Panc1 (cell line): ENCODE measurements at regions not wholly inside any gene's neighbourhood (a gene's known extent, or its start where the extent isn't known, plus 50 kb on each side); places are given as distances from the start of the nearest gene placed in this dataset.

ENCODE experiments used
- POLR2AphosphoS5 ChIP-seq: IDR thresholded peaks from 2 replicates; pipeline ENCODE4 v1.6.1; 2012; ENCODE audit warnings: mild to moderate bottlenecking, low read depth, low read length, moderate library complexity
- TCF7L2 ChIP-seq: IDR thresholded peaks from 2 replicates; pipeline ENCODE4 v1.6.1; 2011; ENCODE audit warnings: mild to moderate bottlenecking, low read depth, low read length, inconsistent platforms
- TF ChIP-seq, protein P1 (sequence below): fragments of 450-650 bp; IDR thresholded peaks from 2 replicates; pipeline ENCODE4 v1.5.1; 2017; ENCODE audit warnings: mild to moderate bottlenecking
- TF ChIP-seq, protein P2 (sequence below), 2 experiments: IDR thresholded peaks; 2 replicates each; pipeline ENCODE4 v1.6.1; 2011 to 2012; ENCODE audit warnings: low read depth in 2 of 2, control low read depth in 1 of 2, low read length in 1 of 2, mild to moderate bottlenecking in 1 of 2, moderate library complexity in 1 of 2; ENCODE audit not compliant: insufficient read depth in 1 of 2

DNA sequence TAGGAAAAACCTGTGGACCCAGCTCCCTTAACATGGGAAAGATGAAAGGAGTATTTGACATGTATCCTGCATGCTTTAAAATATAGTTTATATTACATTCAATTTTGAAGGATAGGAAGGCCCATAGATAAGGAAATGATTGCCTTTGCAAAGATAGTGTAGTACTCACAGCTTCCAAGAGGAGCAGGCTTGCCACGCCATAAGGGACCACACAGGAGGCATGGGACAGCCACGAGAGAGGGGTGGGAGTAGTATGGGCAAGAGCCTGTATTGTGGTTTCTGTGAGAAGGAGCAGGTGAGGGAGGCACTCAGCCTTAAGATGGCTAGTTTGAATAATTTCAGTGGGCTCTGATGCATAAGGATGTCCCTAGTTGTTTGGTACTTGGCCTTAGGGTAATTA is 740.3 kb downstream of the SATB2 start:
- TF ChIP-seq, protein P1, sequence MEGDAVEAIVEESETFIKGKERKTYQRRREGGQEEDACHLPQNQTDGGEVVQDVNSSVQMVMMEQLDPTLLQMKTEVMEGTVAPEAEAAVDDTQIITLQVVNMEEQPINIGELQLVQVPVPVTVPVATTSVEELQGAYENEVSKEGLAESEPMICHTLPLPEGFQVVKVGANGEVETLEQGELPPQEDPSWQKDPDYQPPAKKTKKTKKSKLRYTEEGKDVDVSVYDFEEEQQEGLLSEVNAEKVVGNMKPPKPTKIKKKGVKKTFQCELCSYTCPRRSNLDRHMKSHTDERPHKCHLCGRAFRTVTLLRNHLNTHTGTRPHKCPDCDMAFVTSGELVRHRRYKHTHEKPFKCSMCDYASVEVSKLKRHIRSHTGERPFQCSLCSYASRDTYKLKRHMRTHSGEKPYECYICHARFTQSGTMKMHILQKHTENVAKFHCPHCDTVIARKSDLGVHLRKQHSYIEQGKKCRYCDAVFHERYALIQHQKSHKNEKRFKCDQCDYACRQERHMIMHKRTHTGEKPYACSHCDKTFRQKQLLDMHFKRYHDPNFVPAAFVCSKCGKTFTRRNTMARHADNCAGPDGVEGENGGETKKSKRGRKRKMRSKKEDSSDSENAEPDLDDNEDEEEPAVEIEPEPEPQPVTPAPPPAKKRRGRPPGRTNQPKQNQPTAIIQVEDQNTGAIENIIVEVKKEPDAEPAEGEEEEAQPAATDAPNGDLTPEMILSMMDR, result no peak
- TF ChIP-seq TCF7L2 (no peak), POLR2AphosphoS5 (no peak)
- TF ChIP-seq, protein P2, sequence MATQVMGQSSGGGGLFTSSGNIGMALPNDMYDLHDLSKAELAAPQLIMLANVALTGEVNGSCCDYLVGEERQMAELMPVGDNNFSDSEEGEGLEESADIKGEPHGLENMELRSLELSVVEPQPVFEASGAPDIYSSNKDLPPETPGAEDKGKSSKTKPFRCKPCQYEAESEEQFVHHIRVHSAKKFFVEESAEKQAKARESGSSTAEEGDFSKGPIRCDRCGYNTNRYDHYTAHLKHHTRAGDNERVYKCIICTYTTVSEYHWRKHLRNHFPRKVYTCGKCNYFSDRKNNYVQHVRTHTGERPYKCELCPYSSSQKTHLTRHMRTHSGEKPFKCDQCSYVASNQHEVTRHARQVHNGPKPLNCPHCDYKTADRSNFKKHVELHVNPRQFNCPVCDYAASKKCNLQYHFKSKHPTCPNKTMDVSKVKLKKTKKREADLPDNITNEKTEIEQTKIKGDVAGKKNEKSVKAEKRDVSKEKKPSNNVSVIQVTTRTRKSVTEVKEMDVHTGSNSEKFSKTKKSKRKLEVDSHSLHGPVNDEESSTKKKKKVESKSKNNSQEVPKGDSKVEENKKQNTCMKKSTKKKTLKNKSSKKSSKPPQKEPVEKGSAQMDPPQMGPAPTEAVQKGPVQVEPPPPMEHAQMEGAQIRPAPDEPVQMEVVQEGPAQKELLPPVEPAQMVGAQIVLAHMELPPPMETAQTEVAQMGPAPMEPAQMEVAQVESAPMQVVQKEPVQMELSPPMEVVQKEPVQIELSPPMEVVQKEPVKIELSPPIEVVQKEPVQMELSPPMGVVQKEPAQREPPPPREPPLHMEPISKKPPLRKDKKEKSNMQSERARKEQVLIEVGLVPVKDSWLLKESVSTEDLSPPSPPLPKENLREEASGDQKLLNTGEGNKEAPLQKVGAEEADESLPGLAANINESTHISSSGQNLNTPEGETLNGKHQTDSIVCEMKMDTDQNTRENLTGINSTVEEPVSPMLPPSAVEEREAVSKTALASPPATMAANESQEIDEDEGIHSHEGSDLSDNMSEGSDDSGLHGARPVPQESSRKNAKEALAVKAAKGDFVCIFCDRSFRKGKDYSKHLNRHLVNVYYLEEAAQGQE (IDR thresholded peaks at IDR 0.05; ENCODE audit: insufficient read depth in 1 of 2, low read depth in 2 of 2, low read length in 1 of 2), result no peak
